Right lobe of liver (tissue), 6 donors: ENCODE measurements at regions not wholly inside any gene's neighbourhood (a gene's known extent, or its start where the extent isn't known, plus 50 kb on each side); places are given as distances from the start of the nearest gene placed in this dataset.

Experiments
- ATAC-seq, 4 donors: fragments of 200-7000 bp; cut with Tn5 transposase; one replicate each; pipeline ENCODE4 v1.9.1; 2020; ENCODE audit warnings: mild to moderate bottlenecking in 4 of 4, moderate library complexity in 4 of 4
- DNase-seq, 3 donors: peaks; one replicate each; pipeline ENCODE4 v3.0.0-alpha.2; 2020
- H3K27ac ChIP-seq, 3 donors: fragments of 200-600 bp; one replicate each; pipeline ENCODE4 v1.8.0; 2022
- H3K27me3 ChIP-seq, 2 donors: fragments of 200-600 bp; one replicate each; pipeline ENCODE4 v1.8.0; 2022
- H3K36me3 ChIP-seq, 4 donors: fragments of 200-600 bp; sonication (generic) in 1 of 4; one replicate each; pipeline versions ENCODE4 v1.5.1 to v1.8.0; 2017 to 2022; ENCODE audit warnings: control low read depth in 1 of 4
- H3K4me1 ChIP-seq, 4 donors: fragments of 200-600 bp; sonication (generic) in 1 of 4; one replicate each; pipeline versions ENCODE4 v1.5.1 to v1.8.0; 2017 to 2022; ENCODE audit warnings: control low read depth in 1 of 4
- H3K4me3 ChIP-seq, 3 donors: fragments of 200-600 bp; one replicate each; pipeline ENCODE4 v1.8.0; 2022
- H3K9me3 ChIP-seq, 4 donors: fragments of 200-600 bp; sonication (generic) in 1 of 4; one replicate each; pipeline versions ENCODE4 v1.5.1 to v1.8.0; 2017 to 2022; ENCODE audit warnings: control low read depth in 1 of 4
- POLR2A ChIP-seq: fragments of 450-650 bp; IDR thresholded peaks from one replicate; pipeline ENCODE4 v1.6.1; 2017; ENCODE audit warnings: antibody characterized with exemption, mild to moderate bottlenecking
- WGBS: methylation state at CpG from one replicate; pipeline ENCODE4 v1.1.6; 2018; ENCODE audit warnings: low coverage, low lambda C conversion rate; ENCODE audit not compliant: insufficient coverage; ENCODE audit errors: missing lambda C conversion rate; 5-methylcytosine and 5-hydroxymethylcytosine counted together
- intact Hi-C, 2 donors: fragments of 100-400 bp; cut with DNase I; formaldehyde crosslinking; loops; one replicate each; pipeline versions ENCODE4 v1.11.2 to v1.14.1; 2022
- TF ChIP-seq, protein P1 (sequence below), 4 donors: fragments of 200-600 bp in 3 of 4; fragments of 450-650 bp in 1 of 4; IDR thresholded peaks; one replicate each; pipeline versions ENCODE4 v1.5.1 to v1.8.0; 2016 to 2022; ENCODE audit warnings: antibody characterized with exemption in 4 of 4, mild to moderate bottlenecking in 2 of 4
- donor health status: DM: no; HTN: yes; CAD: no.
- donor health status: DM: no; HTN: no; CAD: no.
- donor health status: DM: no; HTN: no; CAD: no.
- donor health status: DM: no; HTN: yes; CAD: no.
- donor health status: DM: no; HTN: yes; CAD: no.

DNA sequence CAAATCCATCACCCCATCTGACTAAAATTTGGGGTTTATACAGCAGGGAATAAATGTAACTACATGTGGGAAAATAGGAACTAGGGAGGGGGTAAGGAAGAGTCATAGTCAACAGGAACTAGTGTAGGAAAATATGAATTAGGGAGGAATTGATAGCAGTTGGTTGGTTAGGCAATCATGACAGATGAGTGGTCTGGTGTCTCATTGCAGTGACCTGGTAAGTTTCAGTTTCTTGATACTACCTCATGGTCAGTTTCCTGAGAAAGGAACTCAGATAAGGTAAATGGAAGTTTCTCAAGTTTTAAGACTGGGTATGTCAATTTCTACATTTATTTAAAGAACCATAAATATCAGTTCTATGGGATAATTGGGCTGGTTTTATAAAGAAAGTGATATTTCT, 442.3 kb downstream of the NPIPA7 start:
- no peaks in the 10 kb centered on the region for H3K4me1 ChIP-seq
- no peak for ATAC-seq
- DNase-seq = no peak
- TF ChIP-seq POLR2A = no peak
- TF ChIP-seq, protein P1, sequence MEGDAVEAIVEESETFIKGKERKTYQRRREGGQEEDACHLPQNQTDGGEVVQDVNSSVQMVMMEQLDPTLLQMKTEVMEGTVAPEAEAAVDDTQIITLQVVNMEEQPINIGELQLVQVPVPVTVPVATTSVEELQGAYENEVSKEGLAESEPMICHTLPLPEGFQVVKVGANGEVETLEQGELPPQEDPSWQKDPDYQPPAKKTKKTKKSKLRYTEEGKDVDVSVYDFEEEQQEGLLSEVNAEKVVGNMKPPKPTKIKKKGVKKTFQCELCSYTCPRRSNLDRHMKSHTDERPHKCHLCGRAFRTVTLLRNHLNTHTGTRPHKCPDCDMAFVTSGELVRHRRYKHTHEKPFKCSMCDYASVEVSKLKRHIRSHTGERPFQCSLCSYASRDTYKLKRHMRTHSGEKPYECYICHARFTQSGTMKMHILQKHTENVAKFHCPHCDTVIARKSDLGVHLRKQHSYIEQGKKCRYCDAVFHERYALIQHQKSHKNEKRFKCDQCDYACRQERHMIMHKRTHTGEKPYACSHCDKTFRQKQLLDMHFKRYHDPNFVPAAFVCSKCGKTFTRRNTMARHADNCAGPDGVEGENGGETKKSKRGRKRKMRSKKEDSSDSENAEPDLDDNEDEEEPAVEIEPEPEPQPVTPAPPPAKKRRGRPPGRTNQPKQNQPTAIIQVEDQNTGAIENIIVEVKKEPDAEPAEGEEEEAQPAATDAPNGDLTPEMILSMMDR (IDR thresholded peaks at IDR 0.05) = no peak
- H3K9me3 ChIP-seq = no peaks in the 10 kb centered on the region
- H3K27ac ChIP-seq = no peak overlapping the region
- peaks cover 0 to 5% of the 10 kb centered on the region in 2 donors for H3K27me3 ChIP-seq
- intact Hi-C loops = no loop called here
- no peaks in the 10 kb centered on the region for H3K36me3 ChIP-seq
- no peak overlapping the region for H3K4me3 ChIP-seq

DNA sequence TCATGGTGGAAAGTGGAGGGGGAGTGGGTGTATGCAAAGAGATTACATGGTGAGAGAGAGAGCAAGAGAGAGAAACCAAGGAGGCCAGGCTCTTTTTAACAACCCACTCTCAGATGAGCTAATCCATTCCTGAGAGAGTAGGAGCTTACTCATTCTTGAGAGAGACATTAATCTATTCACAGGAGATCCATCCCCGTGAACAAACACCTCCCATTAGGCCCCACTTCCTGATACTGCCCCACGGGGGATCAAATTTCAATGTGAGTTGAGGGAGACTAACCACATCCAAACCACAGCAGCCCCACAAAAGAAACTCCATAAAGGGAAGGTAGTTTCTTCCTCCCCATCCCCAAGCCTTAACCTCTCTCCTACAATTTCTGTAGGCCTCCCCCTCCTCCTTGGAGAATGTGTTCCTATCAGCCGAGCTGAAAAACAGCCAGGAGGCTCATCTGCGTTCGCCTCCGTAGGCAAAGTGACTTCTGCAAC, 450.0 kb downstream of the NPIPA7 start:
- no peaks in the 10 kb centered on the region for H3K36me3 ChIP-seq
- no peak for DNase-seq
- TF ChIP-seq POLR2A = no peak
- TF ChIP-seq, protein P1 (IDR thresholded peaks at IDR 0.05) = no peak
- intact Hi-C loops = no loop called here
- H3K4me3 ChIP-seq = no peak overlapping the region
- H3K4me1 ChIP-seq = no peaks in the 10 kb centered on the region
- no peak for ATAC-seq
- no peaks in the 10 kb centered on the region for H3K27me3 ChIP-seq
- no peaks in the 10 kb centered on the region for H3K9me3 ChIP-seq
- 36% methylated on average over 5 of the region's 6 CpGs for WGBS
- no peak overlapping the region for H3K27ac ChIP-seq

DNA sequence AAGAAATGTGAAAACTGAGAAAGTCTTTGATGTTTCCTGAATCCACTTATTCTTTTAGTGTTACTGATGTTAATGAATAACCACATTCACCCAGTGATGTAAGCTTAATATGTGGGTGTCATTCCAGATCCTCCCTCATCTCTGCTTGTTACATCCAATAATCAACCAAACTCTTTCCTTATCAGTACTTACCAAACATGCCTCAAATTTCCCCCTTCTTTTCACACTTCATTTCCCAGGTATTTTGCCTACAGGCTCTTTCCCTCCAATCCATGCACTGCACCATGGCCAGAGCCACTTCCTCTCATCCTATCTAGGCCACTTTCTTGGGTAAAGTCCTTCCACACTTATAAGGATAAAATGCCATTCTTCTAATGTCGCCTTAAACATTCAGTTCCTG, 451.5 kb downstream of the NPIPA7 start:
- TF ChIP-seq POLR2A = no peak
- TF ChIP-seq, protein P1 (IDR thresholded peaks at IDR 0.05) = no peak
- WGBS = 21% methylated on average over 1 of the region's 1 CpG
- Histone ChIP-seq H3K9me3 (no peaks in the 10 kb centered on the region), H3K4me3 (no peak overlapping the region), H3K4me1 (no peaks in the 10 kb centered on the region), H3K27ac (no peak overlapping the region), H3K36me3 (no peaks in the 10 kb centered on the region), H3K27me3 (no peaks in the 10 kb centered on the region)
- no peak for DNase-seq
- ATAC-seq = no peak
- intact Hi-C loops = no loop called here

DNA sequence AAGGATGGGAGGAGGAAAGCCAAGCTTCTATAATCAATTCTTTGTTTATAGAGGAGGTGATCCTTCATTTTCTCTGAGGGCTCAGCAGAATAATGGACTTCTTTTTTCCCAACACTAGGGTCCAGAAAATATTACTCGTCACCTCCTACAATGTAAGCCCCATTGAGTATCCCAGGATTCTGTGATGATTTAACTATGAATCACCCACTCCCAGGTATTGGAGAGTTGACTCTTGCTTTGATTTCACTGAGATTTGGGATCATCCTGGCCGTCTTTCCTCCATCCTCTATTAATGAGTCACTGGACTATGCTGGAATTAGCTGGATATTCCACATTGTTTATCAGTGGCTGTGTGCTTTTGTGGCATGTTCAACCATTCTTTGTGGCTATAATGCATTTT, 452.0 kb downstream of the NPIPA7 start:
- H3K4me1 ChIP-seq = no peaks in the 10 kb centered on the region
- H3K9me3 ChIP-seq = no peaks in the 10 kb centered on the region
- intact Hi-C loops = no loop called here
- H3K27ac ChIP-seq = no peak overlapping the region
- ATAC-seq (no peak), DNase-seq (no peak)
- no peaks in the 10 kb centered on the region for H3K36me3 ChIP-seq
- no peak for TF ChIP-seq POLR2A
- WGBS = 23% methylated on average over 2 of the region's 2 CpGs
- no peak overlapping the region for H3K4me3 ChIP-seq
- no peaks in the 10 kb centered on the region for H3K27me3 ChIP-seq

DNA sequence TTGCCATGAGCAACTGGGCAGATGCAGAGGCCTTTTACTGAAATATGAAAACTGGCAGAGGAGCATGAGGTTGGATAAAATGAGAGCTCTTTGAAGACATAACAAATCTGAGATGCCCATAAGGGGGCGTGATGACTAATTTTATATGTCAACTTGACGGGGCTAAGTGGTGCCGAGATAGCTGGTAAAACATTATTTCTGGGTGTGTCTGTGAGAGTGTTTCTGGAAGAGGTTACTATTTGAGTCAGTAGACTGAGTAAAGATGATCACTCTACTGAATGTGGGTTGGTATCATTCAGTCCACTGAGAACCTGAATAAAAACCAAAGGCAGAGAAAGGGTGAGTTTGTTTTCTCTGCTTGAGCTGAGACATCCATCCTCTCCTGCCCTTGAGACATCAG, 454.2 kb downstream of the NPIPA7 start:
- no peaks in the 10 kb centered on the region for H3K9me3 ChIP-seq
- no peaks in the 10 kb centered on the region for H3K4me1 ChIP-seq
- WGBS = 56% methylated on average over 3 of the region's 3 CpGs
- H3K36me3 ChIP-seq = no peaks in the 10 kb centered on the region
- DNase-seq = no peak
- TF ChIP-seq POLR2A = no peak
- TF ChIP-seq, protein P1 (IDR thresholded peaks at IDR 0.05) = no peak
- H3K27me3 ChIP-seq = no peaks in the 10 kb centered on the region
- H3K27ac ChIP-seq = no peak overlapping the region
- no peak overlapping the region for H3K4me3 ChIP-seq
- ATAC-seq = no peak
- intact Hi-C loops = no loop called here
